Activated T-helper 17 cell treated with anti-CD3 and anti-CD28 coated beads, Interleukin-2, amount 50 U/mL, for 72 hours (primary cell): ENCODE measurements at regions not wholly inside any gene's neighbourhood (a gene's known extent, or its start where the extent isn't known, plus 50 kb on each side); places are given as distances from the start of the nearest gene placed in this dataset.

Experiments
- ATAC-seq: fragments of 150-1000 bp; cut with Tn5 transposase; replicated peaks from 2 replicates; pipeline ENCODE4 v1.10.0; 2021; ENCODE audit warnings: mild to moderate bottlenecking, moderate library complexity
- H3K27ac Mint-ChIP-seq: one replicate; pipeline ENCODE4 v1.8.0; 2022; ENCODE audit warnings: mixed read lengths
- H3K27me3 Mint-ChIP-seq: one replicate; pipeline ENCODE4 v1.8.0; 2022; ENCODE audit warnings: mixed read lengths
- H3K36me3 Mint-ChIP-seq: one replicate; pipeline ENCODE4 v1.8.0; 2022; ENCODE audit warnings: low read depth, mild to moderate bottlenecking, mixed read lengths
- H3K4me1 Mint-ChIP-seq: one replicate; pipeline ENCODE4 v1.8.0; 2022; ENCODE audit warnings: mixed read lengths
- H3K4me3 Mint-ChIP-seq: one replicate; pipeline ENCODE4 v1.8.0; 2022; ENCODE audit warnings: mild to moderate bottlenecking, mixed read lengths
- H3K9me3 Mint-ChIP-seq: one replicate; pipeline ENCODE4 v1.8.0; 2022; ENCODE audit warnings: mixed read lengths

GRCh38 chr3:59555593-59556315, 505.9 kb upstream of the CFAP20DC start:
- no peaks in the 10 kb centered on the region for H3K27me3 Mint-ChIP-seq
- H3K9me3 Mint-ChIP-seq: no peaks in the 10 kb centered on the region
- H3K4me1 Mint-ChIP-seq: peaks cover 17% of the 10 kb centered on the region
- ATAC-seq: no peak
- no peak overlapping the region for H3K4me3 Mint-ChIP-seq
- no peak overlapping the region for H3K27ac Mint-ChIP-seq
- no peaks in the 10 kb centered on the region for H3K36me3 Mint-ChIP-seq

GRCh38 chr3:59553076-59553475, 503.3 kb upstream of the CFAP20DC start:
- H3K4me3 Mint-ChIP-seq: no peak overlapping the region
- H3K27ac Mint-ChIP-seq: no peak overlapping the region
- no peaks in the 10 kb centered on the region for H3K9me3 Mint-ChIP-seq
- no peak for ATAC-seq
- H3K27me3 Mint-ChIP-seq: no peaks in the 10 kb centered on the region
- H3K36me3 Mint-ChIP-seq: no peaks in the 10 kb centered on the region
- H3K4me1 Mint-ChIP-seq: no peaks in the 10 kb centered on the region

- H3K27me3 Mint-ChIP-seq: no peaks in the 10 kb centered on the region
- H3K36me3 Mint-ChIP-seq: no peaks in the 10 kb centered on the region
- H3K9me3 Mint-ChIP-seq: no peaks in the 10 kb centered on the region
- ATAC-seq: no peak
- no peaks in the 10 kb centered on the region for H3K4me1 Mint-ChIP-seq
- H3K27ac Mint-ChIP-seq: no peak overlapping the region
- H3K4me3 Mint-ChIP-seq: no peak overlapping the region
These were observed 502.0 kb upstream of the CFAP20DC start for GRCh38 chr3:59551834-59552233.

- H3K4me3 Mint-ChIP-seq: no peak overlapping the region
- H3K27ac Mint-ChIP-seq: no peak overlapping the region
- no peaks in the 10 kb centered on the region for H3K9me3 Mint-ChIP-seq
- no peaks in the 10 kb centered on the region for H3K27me3 Mint-ChIP-seq
- no peak for ATAC-seq
- H3K36me3 Mint-ChIP-seq: no peaks in the 10 kb centered on the region
- H3K4me1 Mint-ChIP-seq: no peaks in the 10 kb centered on the region
These were observed 500.1 kb upstream of the CFAP20DC start for GRCh38 chr3:59549962-59550361.

- no peaks in the 10 kb centered on the region for H3K9me3 Mint-ChIP-seq
- H3K27ac Mint-ChIP-seq: no peak overlapping the region
- H3K4me1 Mint-ChIP-seq: peaks cover under 1% of the 10 kb centered on the region
- no peak overlapping the region for H3K4me3 Mint-ChIP-seq
- H3K36me3 Mint-ChIP-seq: no peaks in the 10 kb centered on the region
- no peak for ATAC-seq
- H3K27me3 Mint-ChIP-seq: no peaks in the 10 kb centered on the region
These were observed 498.0 kb upstream of the CFAP20DC start for GRCh38 chr3:59547874-59548273.

GRCh38 chr3:59546522-59546921, 496.7 kb upstream of the CFAP20DC start:
- Mint-ChIP-seq H3K27me3 (no peaks in the 10 kb centered on the region), H3K9me3 (no peaks in the 10 kb centered on the region), H3K36me3 (no peaks in the 10 kb centered on the region), H3K4me1 (peaks cover 9% of the 10 kb centered on the region), H3K4me3 (no peak overlapping the region), H3K27ac (no peak overlapping the region)
- ATAC-seq: no peak

GRCh38 chr3:59545374-59545773, 495.5 kb upstream of the CFAP20DC start:
- no peak overlapping the region for H3K27ac Mint-ChIP-seq
- peaks cover 17% of the 10 kb centered on the region for H3K4me1 Mint-ChIP-seq
- no peak overlapping the region for H3K4me3 Mint-ChIP-seq
- H3K27me3 Mint-ChIP-seq: no peaks in the 10 kb centered on the region
- ATAC-seq: no peak
- H3K9me3 Mint-ChIP-seq: no peaks in the 10 kb centered on the region
- no peaks in the 10 kb centered on the region for H3K36me3 Mint-ChIP-seq

- ATAC-seq: no peak
- H3K27ac Mint-ChIP-seq: no peak overlapping the region
These were observed 492.5 kb upstream of the CFAP20DC start for GRCh38 chr3:59542276-59542675.

GRCh38 chr3:59540696-59541095, 490.9 kb upstream of the CFAP20DC start:
- Mint-ChIP-seq H3K4me1 (peaks cover 17% of the 10 kb centered on the region), H3K27ac (no peak overlapping the region), H3K4me3 (peak overlapping the region; percentile 27), H3K9me3 (no peaks in the 10 kb centered on the region), H3K27me3 (no peaks in the 10 kb centered on the region), H3K36me3 (no peaks in the 10 kb centered on the region)
- ATAC-seq: peak; percentile 97

More at GRCh38 chr3:59542276-59542675, 492.5 kb upstream of the CFAP20DC start:
- no peaks in the 10 kb centered on the region for H3K36me3 Mint-ChIP-seq
- H3K4me1 Mint-ChIP-seq: peaks cover 17% of the 10 kb centered on the region
- no peaks in the 10 kb centered on the region for H3K27me3 Mint-ChIP-seq
- H3K4me3 Mint-ChIP-seq: no peak overlapping the region
- no peaks in the 10 kb centered on the region for H3K9me3 Mint-ChIP-seq

- H3K4me3 Mint-ChIP-seq: peak overlapping the region; percentile 27
- H3K27ac Mint-ChIP-seq: no peak overlapping the region
- ATAC-seq: no peak
These were observed 490.4 kb upstream of the CFAP20DC start for GRCh38 chr3:59540241-59540640.

GRCh38 chr3:59538753-59539432, 489.1 kb upstream of the CFAP20DC start:
- Mint-ChIP-seq H3K4me1 (peaks cover 17% of the 10 kb centered on the region), H3K9me3 (no peaks in the 10 kb centered on the region), H3K27me3 (no peaks in the 10 kb centered on the region), H3K4me3 (no peak overlapping the region), H3K36me3 (no peaks in the 10 kb centered on the region), H3K27ac (no peak overlapping the region)
- ATAC-seq: no peak

More at GRCh38 chr3:59540241-59540640, 490.4 kb upstream of the CFAP20DC start:
- Mint-ChIP-seq H3K4me1 (peaks cover 17% of the 10 kb centered on the region), H3K9me3 (no peaks in the 10 kb centered on the region), H3K27me3 (no peaks in the 10 kb centered on the region), H3K36me3 (no peaks in the 10 kb centered on the region)

- Mint-ChIP-seq H3K27me3 (no peaks in the 10 kb centered on the region), H3K27ac (no peak overlapping the region), H3K4me1 (peaks cover 5% of the 10 kb centered on the region), H3K36me3 (no peaks in the 10 kb centered on the region), H3K4me3 (no peak overlapping the region), H3K9me3 (no peaks in the 10 kb centered on the region)
- ATAC-seq: no peak
These were observed 486.0 kb upstream of the CFAP20DC start for GRCh38 chr3:59535791-59536221.

- no peaks in the 10 kb centered on the region for H3K27me3 Mint-ChIP-seq
- H3K4me1 Mint-ChIP-seq: peaks cover 6% of the 10 kb centered on the region
- no peak overlapping the region for H3K27ac Mint-ChIP-seq
These were observed 482.2 kb upstream of the CFAP20DC start for GRCh38 chr3:59531994-59532393.

GRCh38 chr3:59531066-59531745, 481.4 kb upstream of the CFAP20DC start:
- peaks cover 8% of the 10 kb centered on the region for H3K4me1 Mint-ChIP-seq
- H3K4me3 Mint-ChIP-seq: no peak overlapping the region
- H3K27ac Mint-ChIP-seq: no peak overlapping the region
- no peaks in the 10 kb centered on the region for H3K9me3 Mint-ChIP-seq
- H3K27me3 Mint-ChIP-seq: no peaks in the 10 kb centered on the region
- no peaks in the 10 kb centered on the region for H3K36me3 Mint-ChIP-seq
- no peak for ATAC-seq

More at GRCh38 chr3:59531994-59532393, 482.2 kb upstream of the CFAP20DC start:
- H3K4me3 Mint-ChIP-seq: no peak overlapping the region
- H3K9me3 Mint-ChIP-seq: no peaks in the 10 kb centered on the region
- H3K36me3 Mint-ChIP-seq: no peaks in the 10 kb centered on the region
- ATAC-seq: no peak

- H3K27ac Mint-ChIP-seq: no peak overlapping the region
- no peak overlapping the region for H3K4me3 Mint-ChIP-seq
- ATAC-seq: no peak
- no peaks in the 10 kb centered on the region for H3K9me3 Mint-ChIP-seq
- peaks cover 8% of the 10 kb centered on the region for H3K4me1 Mint-ChIP-seq
- H3K27me3 Mint-ChIP-seq: peaks cover 3% of the 10 kb centered on the region
- H3K36me3 Mint-ChIP-seq: no peaks in the 10 kb centered on the region
These were observed 478.4 kb upstream of the CFAP20DC start for GRCh38 chr3:59528251-59528650.
